Prostate gland (tissue), 2 donors: ENCODE measurements at regions not wholly inside any gene's neighbourhood (a gene's known extent, or its start where the extent isn't known, plus 50 kb on each side); places are given as distances from the start of the nearest gene placed in this dataset.

ENCODE experiments used
- POLR2A ChIP-seq: fragments of 450-650 bp; IDR thresholded peaks from one replicate; pipeline ENCODE4 v1.6.1; 2016; ENCODE audit warnings: antibody characterized with exemption, mild to moderate bottlenecking
- POLR2AphosphoS5 ChIP-seq: sonication (generic); formaldehyde crosslinking; IDR thresholded peaks from one replicate; pipeline ENCODE4 v1.6.1; 2017; ENCODE audit warnings: antibody characterized with exemption
- TF ChIP-seq, protein P1 (sequence below), 4 experiments: fragments of 200-600 bp in 2 of 4; fragments of 450-650 bp in 2 of 4; sonication (generic) in 2 of 4; IDR thresholded peaks; 1 replicate in 3 of 4; 2 replicates in 1 of 4; pipeline ENCODE4 v1.5.1; 2016 to 2019; ENCODE audit warnings: antibody characterized with exemption in 4 of 4, mild to moderate bottlenecking in 2 of 4, moderate library complexity in 2 of 4

DNA sequence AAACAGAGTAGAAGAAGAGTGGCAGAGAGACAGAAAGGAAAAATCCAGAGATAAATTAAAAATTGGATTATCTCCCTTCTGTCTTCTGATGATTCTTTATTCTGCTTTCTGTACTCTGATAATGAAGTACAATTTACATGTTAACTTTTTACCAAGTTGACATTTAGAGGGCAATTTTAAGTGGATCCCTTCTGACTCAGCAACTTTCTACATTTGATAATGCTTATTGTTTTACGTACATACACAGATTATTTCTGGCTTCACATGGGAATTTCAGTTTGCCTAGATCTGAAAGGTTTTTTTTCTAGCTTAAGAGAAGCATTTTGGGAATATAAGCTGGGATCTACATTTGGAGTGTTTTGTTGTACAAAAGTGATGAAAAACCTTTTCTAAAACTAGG is 491.3 kb downstream of the OTOL1 start:
- TF ChIP-seq, protein P1, sequence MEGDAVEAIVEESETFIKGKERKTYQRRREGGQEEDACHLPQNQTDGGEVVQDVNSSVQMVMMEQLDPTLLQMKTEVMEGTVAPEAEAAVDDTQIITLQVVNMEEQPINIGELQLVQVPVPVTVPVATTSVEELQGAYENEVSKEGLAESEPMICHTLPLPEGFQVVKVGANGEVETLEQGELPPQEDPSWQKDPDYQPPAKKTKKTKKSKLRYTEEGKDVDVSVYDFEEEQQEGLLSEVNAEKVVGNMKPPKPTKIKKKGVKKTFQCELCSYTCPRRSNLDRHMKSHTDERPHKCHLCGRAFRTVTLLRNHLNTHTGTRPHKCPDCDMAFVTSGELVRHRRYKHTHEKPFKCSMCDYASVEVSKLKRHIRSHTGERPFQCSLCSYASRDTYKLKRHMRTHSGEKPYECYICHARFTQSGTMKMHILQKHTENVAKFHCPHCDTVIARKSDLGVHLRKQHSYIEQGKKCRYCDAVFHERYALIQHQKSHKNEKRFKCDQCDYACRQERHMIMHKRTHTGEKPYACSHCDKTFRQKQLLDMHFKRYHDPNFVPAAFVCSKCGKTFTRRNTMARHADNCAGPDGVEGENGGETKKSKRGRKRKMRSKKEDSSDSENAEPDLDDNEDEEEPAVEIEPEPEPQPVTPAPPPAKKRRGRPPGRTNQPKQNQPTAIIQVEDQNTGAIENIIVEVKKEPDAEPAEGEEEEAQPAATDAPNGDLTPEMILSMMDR (IDR thresholded peaks at IDR 0.05), result no peak
- TF ChIP-seq POLR2A (no peak), POLR2AphosphoS5 (no peak)
